ENCODE measurements at regions not wholly inside any gene's neighbourhood (a gene's known extent, or its start where the extent isn't known, plus 50 kb on each side); places are given as distances from the start of the nearest gene placed in this dataset.

- no peak for TF ChIP-seq KLF16 (tag by site-specific recombination; IDR thresholded peaks at IDR 0.05)
- no peak for TF ChIP-seq ZNF404 (tag by site-specific recombination; IDR thresholded peaks at IDR 0.05)
Measured at GRCh38 chr7:68031180-68031943, 1034.7 kb downstream of the TYW1 start (continued).

- H3K36me3 ChIP-seq (ENCODE audit: control insufficient read depth in 2 of 2, insufficient read depth in 1 of 2, low read length in 2 of 2): no peaks in the 10 kb centered on the region
- no peak overlapping the region for H3K27ac ChIP-seq (ENCODE audit: extremely low read depth, low read depth, low read length)
- no peaks in the 10 kb centered on the region for H3K4me1 ChIP-seq (ENCODE audit: control insufficient read depth, insufficient read depth, low read length)
- no peak for TF ChIP-seq ZEB2 (tag by site-specific recombination; IDR thresholded peaks at IDR 0.05)
- TF ChIP-seq ZNF121 (tag by site-specific recombination; IDR thresholded peaks at IDR 0.05): no peak
- TF ChIP-seq TRIM28 (IDR thresholded peaks at IDR 0.05; ENCODE audit: borderline replicate concordance, low read length): no peak
- no peak for TF ChIP-seq ZNF311 (tag by site-specific recombination; IDR thresholded peaks at IDR 0.05; ENCODE audit: borderline replicate concordance)
- no peak for TF ChIP-seq ZBTB21 (tag by site-specific recombination; IDR thresholded peaks at IDR 0.05)
- TF ChIP-seq PBX3 (CRISPR knock-in tag; IDR thresholded peaks at IDR 0.05): no peak
- TF ChIP-seq ZNF175 (tag by site-specific recombination; IDR thresholded peaks at IDR 0.05): no peak
- no peak for TF ChIP-seq SCRT1 (tag by site-specific recombination; IDR thresholded peaks at IDR 0.05; ENCODE audit: borderline replicate concordance)
- TF ChIP-seq ZNF362 (tag by site-specific recombination; IDR thresholded peaks at IDR 0.05): no peak
- no peak for TF ChIP-seq ZNF398 (tag by site-specific recombination; IDR thresholded peaks at IDR 0.05)
- no peak for TF ChIP-seq ZNF23 (tag by site-specific recombination; IDR thresholded peaks at IDR 0.05; ENCODE audit: borderline replicate concordance)
- TF ChIP-seq CTCF (tag by site-specific recombination; IDR thresholded peaks at IDR 0.05): no peak
- no peak for TF ChIP-seq ZNF324 (tag by site-specific recombination; IDR thresholded peaks at IDR 0.05)
- TF ChIP-seq OSR2 (tag by site-specific recombination; IDR thresholded peaks at IDR 0.05): no peak
- TF ChIP-seq ZNF302 (tag by site-specific recombination; IDR thresholded peaks at IDR 0.05; ENCODE audit: low read depth): no peak
- no peak for TF ChIP-seq ZNF280C (tag by site-specific recombination; IDR thresholded peaks at IDR 0.05)
- no peak for TF ChIP-seq WT1 (tag by site-specific recombination; IDR thresholded peaks at IDR 0.05)
- TF ChIP-seq GLIS2 (tag by site-specific recombination; IDR thresholded peaks at IDR 0.05): no peak
- TF ChIP-seq ZNF433 (tag by site-specific recombination; IDR thresholded peaks at IDR 0.05; ENCODE audit: low read depth): no peak
- no peak for TF ChIP-seq ZNF513 (tag by site-specific recombination; IDR thresholded peaks at IDR 0.05)
- ChIA-PET CTCF (no interaction called here), POLR2A (no interaction called here)
- H3K4me3 ChIP-seq (ENCODE audit: low read depth, low read length): no peak overlapping the region
- H3K9me3 ChIP-seq (ENCODE audit: control insufficient read depth, insufficient read depth, low read depth, low read length): no peaks in the 10 kb centered on the region
Measured at GRCh38 chr7:68038621-68039314, 1042.1 kb downstream of the TYW1 start.

Data from HEK293 (cell line).